Stomach smooth muscle (tissue), 2 donors: ENCODE measurements at regions not wholly inside any gene's neighbourhood (a gene's known extent, or its start where the extent isn't known, plus 50 kb on each side); places are given as distances from the start of the nearest gene placed in this dataset.
"Not testable (repeated sequence)": the region's sequence is repeated elsewhere in the genome, so short reads cannot be mapped to it uniquely, and the experiment has no call there.

ENCODE experiments used
- H3K27ac ChIP-seq: one replicate; pipeline ENCODE4 v1.7.0; 2013; ENCODE audit warnings: mild to moderate bottlenecking, low read length, inconsistent platforms
- H3K27me3 ChIP-seq, 2 donors: one replicate each; pipeline ENCODE4 v1.7.0; 2013; ENCODE audit warnings: low read length in 2 of 2; ENCODE audit not compliant: insufficient read depth in 2 of 2, control insufficient read depth in 1 of 2
- H3K36me3 ChIP-seq, 2 donors: one replicate each; pipeline ENCODE4 v1.7.0; 2013; ENCODE audit warnings: low read length in 2 of 2; ENCODE audit not compliant: control insufficient read depth in 2 of 2, insufficient read depth in 2 of 2
- H3K4me1 ChIP-seq: one replicate; pipeline ENCODE4 v1.7.0; 2013; ENCODE audit warnings: low read length; ENCODE audit not compliant: control insufficient read depth, insufficient read depth
- H3K4me3 ChIP-seq, 2 donors: one replicate each; pipeline ENCODE4 v1.7.0; 2013; ENCODE audit warnings: low read length in 2 of 2
- H3K9ac ChIP-seq, 2 donors: one replicate each; pipeline ENCODE4 v1.7.0; 2013; ENCODE audit warnings: low read length in 2 of 2, mild to moderate bottlenecking in 1 of 2
- H3K9me3 ChIP-seq, 2 donors: one replicate each; pipeline ENCODE4 v1.7.0; 2013; ENCODE audit warnings: low read length in 2 of 2; ENCODE audit not compliant: control insufficient read depth in 2 of 2
- donor health status: healthy.
- donor health status: Pancreatic carcinoma.

DNA sequence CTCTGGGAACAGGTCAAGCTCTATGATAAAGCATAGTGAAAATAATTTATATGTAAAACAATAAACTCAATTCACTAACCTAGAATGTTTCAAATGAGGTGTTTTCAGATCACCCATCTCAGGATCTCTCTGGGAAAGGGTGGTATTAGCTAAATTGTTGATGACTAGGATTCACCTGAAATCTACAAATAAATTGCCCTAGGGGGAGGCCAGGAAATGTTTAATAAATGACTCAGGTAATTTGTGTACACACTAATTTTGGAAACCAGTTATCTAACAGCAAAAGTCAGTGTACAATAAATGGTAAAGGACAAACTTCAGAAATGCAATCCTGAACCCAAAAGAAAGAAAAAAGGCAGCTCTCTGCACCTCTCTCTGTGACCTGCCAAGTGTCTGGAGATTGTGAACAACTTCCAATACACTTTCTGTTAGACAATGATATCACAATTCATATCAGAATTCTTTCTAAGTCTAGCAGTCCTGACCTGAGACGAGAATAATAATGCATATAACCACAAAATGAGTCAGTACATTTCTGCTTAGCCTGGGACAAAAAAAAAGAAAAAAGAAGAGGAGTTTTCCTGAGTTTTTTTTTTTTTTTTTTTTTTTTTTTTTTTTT lies 760.0 kb downstream of the EPHA4 start:
- H3K27ac ChIP-seq: no peak overlapping the region

DNA sequence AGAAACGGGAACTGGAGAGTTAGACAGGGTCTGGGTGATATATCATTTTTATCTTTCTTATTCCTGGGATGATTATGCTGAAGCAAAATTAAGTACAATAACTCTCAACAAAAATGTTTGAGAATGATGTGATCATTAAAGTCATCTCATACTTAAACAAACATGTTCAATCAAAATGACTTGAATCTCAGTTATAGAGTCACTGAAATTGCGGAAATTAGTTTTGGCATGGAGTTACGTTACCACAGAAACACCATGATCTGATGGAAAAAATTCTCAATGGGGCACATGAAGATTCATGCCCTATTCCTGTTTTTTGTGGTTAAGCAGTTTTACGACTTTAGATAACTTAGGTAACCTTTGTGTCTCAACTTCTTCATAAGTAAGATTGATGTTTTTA lies 757.7 kb downstream of the EPHA4 start:
- no peak overlapping the region for H3K4me3 ChIP-seq
- no peak overlapping the region for H3K27ac ChIP-seq
- no peaks in the 10 kb centered on the region for H3K9me3 ChIP-seq
- no peaks in the 10 kb centered on the region for H3K4me1 ChIP-seq
- H3K27me3 ChIP-seq: no peaks in the 10 kb centered on the region
- no peak overlapping the region for H3K9ac ChIP-seq
- no peaks in the 10 kb centered on the region for H3K36me3 ChIP-seq

More for the DNA sequence above, 760.0 kb downstream of the EPHA4 start:
- no peaks in the 10 kb centered on the region for H3K36me3 ChIP-seq
- no peak overlapping the region for H3K9ac ChIP-seq
- H3K4me1 ChIP-seq: no peaks in the 10 kb centered on the region
- no peaks in the 10 kb centered on the region for H3K9me3 ChIP-seq
- H3K27me3 ChIP-seq: no peaks in the 10 kb centered on the region
- no peak overlapping the region for H3K4me3 ChIP-seq

DNA sequence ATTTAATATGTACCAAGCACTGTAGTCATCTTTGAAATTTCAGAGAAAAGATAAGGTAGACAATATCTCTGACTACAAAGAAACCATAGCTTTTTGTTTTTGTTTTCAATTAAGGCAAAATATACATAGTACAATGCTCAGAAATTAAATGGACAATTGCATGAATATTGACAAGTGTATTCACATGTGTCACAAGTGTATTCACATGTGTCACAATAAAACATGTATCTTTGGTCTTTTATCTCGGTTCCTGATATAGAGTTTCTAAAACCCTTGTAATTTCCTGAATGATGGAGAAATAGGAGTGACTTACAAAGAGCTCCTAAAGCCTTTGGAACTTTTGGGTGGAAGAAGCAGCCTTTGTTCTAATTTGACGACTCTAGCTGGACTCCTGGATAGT lies 756.4 kb downstream of the EPHA4 start:
- Histone ChIP-seq H3K4me1 (no peaks in the 10 kb centered on the region), H3K27me3 (no peaks in the 10 kb centered on the region), H3K27ac (no peak overlapping the region)

DNA sequence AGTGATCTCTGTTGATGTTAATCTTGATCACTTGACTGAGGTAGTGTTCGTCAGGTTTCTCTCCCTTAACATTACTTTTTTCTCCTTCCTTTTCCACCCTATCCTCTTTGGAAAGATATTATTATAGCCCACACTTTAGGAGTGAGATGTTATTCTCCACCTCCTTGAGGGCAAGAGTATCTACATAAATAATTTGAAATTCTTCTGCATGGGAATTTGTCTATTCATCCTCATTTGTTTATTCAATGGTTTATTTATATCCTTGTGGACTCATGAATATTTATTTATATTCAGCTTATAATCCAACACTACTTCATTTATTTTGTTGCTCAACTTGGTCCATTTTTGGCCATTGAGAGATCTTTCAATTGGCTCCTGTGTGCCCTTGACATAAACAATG lies 750.4 kb downstream of the EPHA4 start:
- no peak overlapping the region for H3K9ac ChIP-seq
- no peaks in the 10 kb centered on the region for H3K36me3 ChIP-seq
- H3K4me3 ChIP-seq: no peak overlapping the region
- H3K27me3 ChIP-seq: no peaks in the 10 kb centered on the region
- no peaks in the 10 kb centered on the region for H3K4me1 ChIP-seq
- no peaks in the 10 kb centered on the region for H3K9me3 ChIP-seq
- H3K27ac ChIP-seq: no peak overlapping the region

More for the DNA sequence above, 756.4 kb downstream of the EPHA4 start:
- no peak overlapping the region for H3K9ac ChIP-seq
- H3K36me3 ChIP-seq: no peaks in the 10 kb centered on the region
- H3K4me3 ChIP-seq: no peak overlapping the region
- H3K9me3 ChIP-seq: no peaks in the 10 kb centered on the region

DNA sequence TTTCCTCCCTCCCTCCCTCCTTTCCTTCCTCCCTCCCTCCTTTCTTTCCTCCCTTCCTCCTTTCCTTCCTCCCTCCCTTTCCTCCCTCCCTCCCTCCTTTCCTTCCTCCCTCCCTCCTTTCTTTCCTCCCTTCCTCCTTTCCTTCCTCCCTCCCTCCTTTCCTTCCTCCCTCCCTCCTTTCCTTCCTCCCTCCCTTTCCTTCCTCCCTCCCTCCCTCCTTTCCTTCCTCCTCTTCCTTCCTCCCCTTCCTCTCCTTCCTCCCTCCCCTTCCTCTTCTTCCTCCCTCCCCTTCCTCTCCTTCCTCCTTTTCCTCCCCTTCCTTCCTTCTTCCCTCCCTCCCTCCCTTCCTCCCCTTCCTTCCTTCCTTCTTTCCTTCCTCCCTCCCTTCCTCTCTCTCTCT lies 748.5 kb downstream of the EPHA4 start:
- H3K9ac ChIP-seq, H3K27me3 ChIP-seq, H3K27ac ChIP-seq, H3K4me1 ChIP-seq, H3K9me3 ChIP-seq, H3K4me3 ChIP-seq, H3K36me3 ChIP-seq: not testable (repeated sequence)

DNA sequence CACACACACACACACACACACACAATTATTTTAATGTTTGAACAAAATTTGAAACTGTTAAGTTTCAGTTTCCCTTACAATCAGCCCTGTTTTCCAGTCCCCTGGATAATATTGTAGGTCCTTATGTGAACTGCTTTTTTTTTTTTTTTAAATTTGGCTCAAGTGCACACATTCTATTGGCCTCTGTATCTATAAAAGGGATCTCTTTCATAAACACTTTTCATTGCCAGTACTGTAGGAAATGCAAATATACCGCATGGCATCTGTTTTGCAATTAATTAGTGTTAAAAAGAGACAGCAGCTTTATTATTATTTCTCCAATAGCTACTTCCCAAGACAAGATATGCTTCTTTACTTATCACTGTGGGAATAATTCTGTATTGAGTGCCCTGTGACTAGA lies 738.7 kb downstream of the EPHA4 start:
- no peaks in the 10 kb centered on the region for H3K27me3 ChIP-seq
- H3K9ac ChIP-seq: no peak overlapping the region
- no peaks in the 10 kb centered on the region for H3K9me3 ChIP-seq
- H3K27ac ChIP-seq: no peak overlapping the region
- no peak overlapping the region for H3K4me3 ChIP-seq
- H3K36me3 ChIP-seq: no peaks in the 10 kb centered on the region
- H3K4me1 ChIP-seq: no peaks in the 10 kb centered on the region

GRCh38 chr2:220835583-220835982 lies 736.5 kb downstream of the EPHA4 start:
- no peaks in the 10 kb centered on the region for H3K9me3 ChIP-seq
- no peaks in the 10 kb centered on the region for H3K36me3 ChIP-seq
- H3K27ac ChIP-seq: no peak overlapping the region
- no peaks in the 10 kb centered on the region for H3K4me1 ChIP-seq
- H3K4me3 ChIP-seq: no peak overlapping the region
- no peak overlapping the region for H3K9ac ChIP-seq
- no peaks in the 10 kb centered on the region for H3K27me3 ChIP-seq

DNA sequence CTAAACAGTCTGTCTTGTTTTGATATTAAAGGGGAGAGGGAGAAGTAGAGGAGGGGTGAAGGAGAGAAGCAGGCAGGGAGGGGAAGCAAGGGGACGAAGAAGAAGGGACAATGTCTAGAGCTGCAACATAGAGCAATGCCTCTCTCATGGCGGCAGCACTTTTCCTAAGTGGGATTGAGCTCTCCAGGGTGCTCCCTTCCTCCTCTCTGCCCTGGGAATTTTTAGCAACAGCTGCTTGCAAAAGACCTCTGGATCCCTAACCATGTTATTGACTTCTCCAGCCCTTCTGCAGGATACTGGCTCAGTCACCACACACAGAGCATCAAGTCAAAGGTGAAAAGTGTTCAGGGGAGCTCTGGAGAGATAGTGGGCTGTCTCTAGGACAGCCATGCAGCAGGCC lies 734.9 kb downstream of the EPHA4 start:
- Histone ChIP-seq H3K27me3 (no peaks in the 10 kb centered on the region), H3K27ac (no peak overlapping the region), H3K9ac (no peak overlapping the region), H3K4me3 (no peak overlapping the region), H3K4me1 (no peaks in the 10 kb centered on the region), H3K36me3 (no peaks in the 10 kb centered on the region), H3K9me3 (no peaks in the 10 kb centered on the region)

GRCh38 chr2:220842901-220843665 lies 729.0 kb downstream of the EPHA4 start:
- H3K4me3 ChIP-seq: no peak overlapping the region
- H3K27ac ChIP-seq: no peak overlapping the region
- no peaks in the 10 kb centered on the region for H3K27me3 ChIP-seq
- H3K4me1 ChIP-seq: no peaks in the 10 kb centered on the region
- H3K9me3 ChIP-seq: no peaks in the 10 kb centered on the region
- no peak overlapping the region for H3K9ac ChIP-seq
- H3K36me3 ChIP-seq: no peaks in the 10 kb centered on the region

DNA sequence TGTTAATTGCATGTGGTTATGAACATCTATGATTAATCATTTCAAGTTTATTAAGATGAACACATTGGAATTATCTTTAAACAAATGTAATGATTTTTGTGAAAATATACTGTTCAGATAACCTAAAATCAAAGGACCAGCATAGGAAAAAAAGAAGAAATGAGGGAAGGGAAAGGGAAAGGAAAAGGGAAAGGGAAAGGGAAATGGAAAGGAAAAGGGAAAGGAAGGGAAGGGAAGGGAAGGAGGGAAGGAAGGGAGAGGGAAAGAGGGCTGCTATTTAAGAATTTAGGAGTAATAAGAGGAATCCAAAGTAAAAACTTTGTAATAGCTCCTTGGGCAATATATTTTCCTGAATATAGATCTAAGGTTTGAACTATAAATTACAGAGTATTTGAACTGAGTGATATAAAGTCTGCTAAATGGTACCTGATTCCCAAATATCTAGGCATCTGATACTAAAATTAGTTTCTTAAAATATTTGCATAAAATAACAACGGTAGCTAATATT lies 726.3 kb downstream of the EPHA4 start:
- Histone ChIP-seq H3K36me3 (no peaks in the 10 kb centered on the region), H3K9me3 (no peaks in the 10 kb centered on the region), H3K27me3 (no peaks in the 10 kb centered on the region), H3K4me3 (no peak overlapping the region), H3K9ac (no peak overlapping the region), H3K4me1 (no peaks in the 10 kb centered on the region), H3K27ac (no peak overlapping the region)

DNA sequence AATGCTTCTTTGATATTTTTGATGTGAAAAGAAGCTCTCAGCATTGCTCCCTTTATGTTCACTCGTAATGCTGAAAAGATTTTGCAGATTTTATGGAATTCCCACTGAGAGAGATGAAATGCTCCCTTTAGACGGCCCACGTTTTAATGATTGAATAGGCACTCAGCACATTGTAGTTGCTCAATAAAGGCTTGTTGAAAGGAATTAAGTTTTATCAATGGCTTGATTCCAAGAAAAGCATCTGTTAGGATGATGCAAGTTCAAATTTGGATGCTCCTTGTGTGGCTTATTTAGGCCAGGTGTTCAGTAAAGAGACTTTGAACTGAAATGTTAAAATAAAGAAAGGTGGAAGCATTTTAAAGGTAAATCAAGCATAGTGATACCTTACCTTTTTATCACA lies 725.1 kb downstream of the EPHA4 start:
- H3K27ac ChIP-seq: no peak overlapping the region
- H3K9ac ChIP-seq: no peak overlapping the region

More for the DNA sequence above, 725.1 kb downstream of the EPHA4 start:
- no peaks in the 10 kb centered on the region for H3K4me1 ChIP-seq
- H3K4me3 ChIP-seq: no peak overlapping the region
- no peaks in the 10 kb centered on the region for H3K27me3 ChIP-seq
- H3K36me3 ChIP-seq: no peaks in the 10 kb centered on the region
- no peaks in the 10 kb centered on the region for H3K9me3 ChIP-seq
